IPS DF 19.7 (cell line): ENCODE measurements at regions not wholly inside any gene's neighbourhood (a gene's known extent, or its start where the extent isn't known, plus 50 kb on each side); places are given as distances from the start of the nearest gene placed in this dataset.
A peak's percentile ranks its signal among the peaks of the same experiment; 100 is the strongest.

Experiments
- DNase-seq: peaks from one replicate; pipeline ENCODE4 v3.0.0-alpha.2; 2013; ENCODE audit warnings: low read depth, low spot score

DNA sequence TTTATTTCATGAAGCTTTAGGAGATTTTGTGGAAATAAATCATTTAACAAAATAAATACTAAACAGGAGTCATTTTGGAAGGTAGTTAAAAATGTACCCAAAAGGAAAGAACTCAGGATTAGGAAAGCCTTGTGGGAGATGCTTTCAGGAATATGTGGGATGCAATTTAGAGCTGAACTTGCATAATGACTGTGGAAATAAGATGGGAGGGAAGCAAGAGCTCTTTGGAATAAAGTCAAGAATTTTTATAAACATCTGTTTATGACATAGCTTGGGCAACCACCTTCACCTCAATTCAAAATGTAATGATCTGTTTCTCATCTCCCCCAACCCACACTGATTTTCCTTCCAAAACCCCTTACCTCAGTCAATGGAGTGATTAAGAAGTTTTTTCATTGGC is 623.8 kb downstream of the FAT4 start:
- DNase-seq = no peak

DNA sequence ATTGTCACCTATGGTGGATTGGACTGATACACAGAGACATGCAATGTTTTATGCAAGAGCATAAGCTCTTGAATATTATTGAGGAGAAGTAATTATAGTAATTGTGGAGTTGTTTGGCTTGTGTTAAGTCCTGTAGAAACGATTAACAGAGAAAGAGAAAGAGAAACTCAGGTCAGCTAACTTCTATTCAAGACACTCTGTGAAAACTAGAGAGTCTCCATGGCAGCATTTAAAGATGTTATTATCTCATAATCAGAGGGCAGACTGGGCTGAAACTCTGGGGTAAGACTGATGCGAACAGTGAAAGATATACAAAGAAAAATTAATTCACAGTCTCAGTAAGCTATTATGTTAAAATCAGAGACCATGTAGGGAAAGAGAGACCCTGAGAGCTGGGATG is 625.7 kb downstream of the FAT4 start:
- DNase-seq = no peak

DNA sequence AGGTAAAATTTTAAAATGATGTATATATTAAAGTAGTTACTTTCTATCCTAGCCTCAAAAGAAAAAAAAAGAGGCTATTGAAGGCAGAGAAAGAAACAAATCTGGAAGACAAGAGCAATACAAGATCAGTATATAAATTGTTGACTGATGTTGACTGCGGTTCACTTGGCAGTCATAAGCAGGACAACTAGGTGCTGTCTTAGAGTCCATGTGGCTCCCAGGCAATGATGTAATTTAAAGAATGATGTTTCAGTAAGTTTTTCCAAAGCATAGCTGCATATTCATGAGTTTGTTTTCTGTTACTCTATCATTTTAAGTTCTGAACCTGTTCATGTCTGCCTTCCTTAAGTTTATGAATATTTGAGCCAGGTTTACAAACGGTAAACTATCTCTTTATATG is 630.2 kb downstream of the FAT4 start:
- DNase-seq = no peak

DNA sequence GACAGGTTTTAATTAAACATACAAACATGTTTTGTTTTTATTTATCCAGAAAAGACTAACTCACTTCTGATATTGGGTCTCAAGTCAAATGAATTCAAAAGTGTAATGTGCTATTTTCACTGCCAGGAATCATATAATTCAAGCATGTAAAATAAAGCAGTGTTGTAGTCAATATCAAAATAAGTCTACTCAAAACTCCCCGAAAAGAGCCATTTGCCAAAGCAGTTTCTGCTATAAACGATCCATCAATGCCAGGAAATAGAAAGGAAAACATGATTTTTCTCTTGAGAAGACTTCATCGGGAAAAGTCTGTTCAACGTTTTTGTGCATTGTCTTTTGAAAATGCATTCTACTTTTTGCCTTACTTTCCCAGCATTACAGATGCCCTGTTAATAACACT is 633.3 kb downstream of the FAT4 start:
- no peak for DNase-seq

DNA sequence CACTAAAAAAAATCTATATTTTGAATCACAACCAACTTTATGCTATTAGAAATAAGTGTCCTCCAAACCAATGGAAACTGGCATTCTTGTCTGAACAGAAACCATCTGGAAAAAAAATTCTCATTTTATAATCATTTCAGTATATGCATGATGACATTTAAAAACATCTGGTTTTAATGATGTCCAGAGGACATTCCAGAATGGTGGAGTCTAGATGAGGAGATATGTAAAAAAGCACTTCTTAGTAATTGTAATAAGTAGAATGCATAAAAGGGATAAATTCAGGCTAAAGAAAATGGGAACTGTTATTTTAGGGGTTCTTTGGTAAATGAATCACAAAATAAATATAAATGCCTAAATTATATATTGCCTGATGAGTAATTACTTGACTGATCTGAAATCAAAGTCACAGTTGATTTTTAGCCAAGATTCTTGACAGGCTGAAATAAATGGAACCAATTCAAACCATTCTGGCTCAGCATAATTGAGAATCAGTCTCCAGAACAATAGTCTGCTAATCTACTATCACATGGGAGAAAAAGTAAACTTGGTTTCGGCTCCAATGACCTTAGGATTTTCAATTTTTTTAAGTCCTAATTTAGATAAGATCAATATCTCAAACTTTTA is 636.6 kb downstream of the FAT4 start:
- DNase-seq = no peak

DNA sequence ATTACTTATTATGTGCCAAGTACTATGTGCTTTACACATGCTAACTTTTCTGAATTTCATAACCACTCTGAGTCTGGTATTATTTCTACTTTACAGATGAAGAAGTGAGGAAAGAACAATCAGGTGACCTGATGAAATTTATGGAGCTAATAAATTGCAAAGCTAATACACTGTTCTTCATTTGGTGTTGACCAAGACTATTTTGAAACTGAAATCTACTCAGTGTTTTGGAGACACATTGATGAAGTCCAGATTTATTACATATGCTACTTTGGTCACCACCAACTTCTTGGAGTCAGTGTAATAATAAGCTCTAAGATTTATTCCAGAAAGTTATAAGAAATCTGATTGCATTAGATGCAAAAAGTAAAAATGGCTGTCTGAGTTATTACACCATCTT is 637.9 kb downstream of the FAT4 start:
- DNase-seq = no peak

DNA sequence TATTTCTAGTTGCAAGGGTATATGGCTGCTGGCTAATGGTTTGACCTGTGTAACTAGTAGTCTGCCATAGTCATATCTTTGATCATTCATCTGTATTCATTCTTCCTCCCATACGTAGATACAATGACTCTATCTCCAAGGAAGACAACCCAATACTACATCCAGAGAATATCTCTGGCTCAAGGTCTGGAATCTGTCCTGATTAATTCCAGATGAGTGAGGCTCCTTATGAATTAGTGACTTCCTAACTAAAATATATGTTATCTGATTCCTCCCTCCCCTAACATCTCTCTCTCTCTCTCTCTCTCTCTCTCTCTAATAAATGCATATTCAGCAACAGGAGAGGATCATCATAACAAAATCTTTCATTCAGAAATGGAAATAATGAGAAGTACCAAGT is 641.5 kb downstream of the FAT4 start:
- no peak for DNase-seq

DNA sequence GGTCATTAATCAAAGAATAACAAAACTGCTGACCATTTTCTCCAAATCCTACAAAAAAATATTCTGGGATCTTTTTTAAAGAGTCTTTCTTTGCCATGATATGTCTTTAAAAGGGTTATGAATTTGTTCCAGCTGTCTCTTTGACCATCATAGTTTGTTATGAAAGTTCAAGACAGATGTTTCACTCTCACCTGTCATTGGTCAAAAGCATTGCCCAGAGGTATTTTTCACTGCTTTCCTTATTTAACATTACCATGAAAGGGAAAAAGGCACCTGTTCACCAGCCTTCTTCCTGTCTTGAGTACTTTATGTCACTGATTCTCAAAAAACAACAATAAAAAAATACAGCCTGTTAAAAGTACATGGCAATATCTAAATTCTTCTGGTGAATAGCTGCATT is 643.8 kb downstream of the FAT4 start:
- no peak for DNase-seq

DNA sequence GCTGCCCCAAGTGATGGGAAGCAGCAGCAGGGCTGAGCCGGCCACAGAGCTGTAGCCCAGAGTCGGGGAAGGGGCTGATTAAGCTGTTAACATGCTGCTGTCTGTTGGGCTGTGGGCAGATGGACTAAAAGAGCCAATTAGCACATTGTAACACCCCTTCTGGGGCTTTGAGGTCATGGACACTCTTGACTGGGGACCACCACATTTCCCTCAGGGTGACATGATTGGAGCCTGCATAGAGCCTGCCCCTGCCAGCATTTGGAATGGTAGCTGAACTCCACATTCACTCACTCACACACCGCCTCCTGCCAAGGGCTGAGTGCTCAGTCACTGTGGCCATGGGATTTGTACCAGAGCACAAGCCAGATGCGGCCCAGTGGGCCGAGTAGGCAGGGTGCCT is 646.9 kb downstream of the FAT4 start:
- DNase-seq = no peak

DNA sequence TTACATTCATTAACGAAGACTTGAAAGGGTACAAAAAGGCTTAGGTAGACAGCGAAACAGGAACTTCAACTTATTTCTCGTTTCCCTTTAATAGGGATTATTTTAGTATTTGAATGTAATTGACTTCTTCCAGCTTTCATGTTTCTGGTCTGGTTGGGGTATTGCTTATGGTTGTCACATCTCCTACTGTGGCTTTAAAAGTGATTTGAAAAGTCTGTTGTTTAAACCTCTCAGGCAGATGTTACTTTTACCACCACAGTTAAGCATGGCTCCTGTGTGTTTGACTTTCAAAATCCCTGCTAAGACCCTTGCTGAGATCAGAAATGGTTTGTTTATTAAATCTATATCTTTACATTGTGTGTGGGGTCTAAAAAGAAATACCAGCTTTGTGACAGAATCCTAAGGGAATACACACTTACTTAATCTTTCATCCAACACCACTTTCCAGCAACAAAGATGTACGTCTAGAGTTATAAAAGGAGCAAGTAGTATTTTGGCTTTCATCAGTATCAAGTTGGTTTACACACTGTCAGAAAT is 661.2 kb downstream of the FAT4 start:
- DNase-seq = no peak

DNA sequence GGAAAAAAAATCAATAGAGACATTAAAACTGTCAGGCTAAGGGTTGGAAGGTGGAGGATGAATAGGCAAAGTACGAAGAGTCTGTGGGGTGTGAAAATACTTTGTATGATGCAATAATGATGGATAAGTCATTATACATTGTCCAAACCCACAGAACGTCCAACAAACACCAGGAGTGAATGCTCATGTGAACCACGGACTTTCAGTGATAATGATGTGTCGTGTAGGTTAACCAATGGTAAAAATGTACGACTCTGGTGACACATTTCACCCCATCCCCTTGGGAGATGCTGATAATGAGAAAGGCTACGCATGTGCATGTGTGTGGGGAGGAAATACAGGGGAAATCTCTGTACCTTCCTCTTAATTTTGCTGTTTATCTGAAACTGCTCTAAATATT is 665.2 kb downstream of the FAT4 start:
- DNase-seq = no peak

DNA sequence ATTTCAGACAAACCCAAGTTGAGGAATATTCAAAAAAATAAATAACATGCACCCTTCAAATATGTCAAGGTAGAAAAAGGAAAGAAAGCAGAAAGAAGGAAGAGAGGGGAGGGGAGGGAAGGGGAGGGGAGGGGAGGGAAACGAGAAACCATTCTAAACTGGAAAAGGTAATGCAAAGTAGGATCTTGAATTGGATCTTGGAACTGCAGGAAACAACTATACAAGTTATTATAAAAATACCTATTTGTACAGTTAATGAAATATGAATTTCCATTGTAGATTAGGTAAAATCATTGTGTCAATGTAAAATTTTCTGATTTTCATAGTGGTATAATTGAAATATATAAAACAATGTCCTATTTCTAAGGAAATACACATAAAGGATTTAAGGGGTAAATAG is 668.4 kb downstream of the FAT4 start:
- DNase-seq = no peak

DNA sequence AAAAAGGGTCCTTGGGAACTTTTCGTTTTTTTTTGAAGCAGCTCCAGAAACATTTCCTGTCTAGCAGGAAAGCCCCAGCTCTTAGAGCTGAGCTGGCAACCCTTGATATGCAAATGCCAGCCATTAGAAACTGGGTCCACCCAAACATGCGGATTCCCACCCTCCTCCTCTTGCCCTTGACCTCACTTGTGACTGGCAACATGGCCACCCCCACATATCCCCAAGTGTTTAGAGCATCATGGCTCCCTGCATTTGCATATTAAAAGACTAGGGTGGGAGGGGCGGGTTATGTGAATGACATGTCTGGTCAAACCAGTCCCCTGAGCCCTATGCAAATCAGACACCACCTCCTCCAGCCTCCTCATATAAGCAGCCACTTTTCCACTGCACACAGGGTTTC is 671.1 kb downstream of the FAT4 start:
- DNase-seq = peak; percentile 94

DNA sequence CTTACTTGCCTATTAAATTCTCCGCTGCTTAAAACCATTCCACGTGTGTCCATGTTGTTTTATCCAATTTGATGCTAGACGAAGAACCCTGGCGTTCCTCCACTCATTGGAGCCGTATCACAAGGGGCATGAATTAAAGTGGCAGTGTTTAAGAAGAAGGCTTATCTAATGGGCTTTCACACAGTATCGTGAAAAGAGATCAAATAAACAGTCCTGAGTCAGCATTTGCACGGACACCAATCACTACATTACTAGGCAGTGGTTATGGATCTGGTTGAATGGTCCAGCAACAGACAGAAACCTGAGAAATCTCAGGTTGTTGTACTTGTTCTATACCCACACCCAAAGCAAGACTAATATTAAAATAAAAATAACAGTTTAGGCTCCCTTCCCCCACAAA is 671.6 kb downstream of the FAT4 start:
- no peak for DNase-seq

DNA sequence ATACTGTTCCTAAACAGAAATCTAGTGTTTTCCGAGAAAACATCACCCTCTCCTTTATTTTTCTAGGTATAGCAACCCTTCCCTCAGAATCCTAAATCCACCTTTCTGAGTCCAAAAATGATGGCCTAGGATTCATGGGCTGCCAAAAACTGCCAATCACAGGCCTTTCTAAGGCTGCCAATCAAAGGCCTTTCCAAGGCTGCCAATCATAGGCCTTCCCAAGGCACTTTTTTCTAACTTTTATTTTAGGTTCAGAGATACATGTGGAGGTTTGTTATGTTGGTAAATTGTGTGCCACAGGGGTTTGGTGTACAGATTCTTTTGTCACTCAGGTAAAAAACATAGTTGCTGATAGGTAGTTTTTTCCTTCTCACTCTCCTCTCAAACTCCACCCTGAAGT is 673.7 kb downstream of the FAT4 start:
- no peak for DNase-seq

DNA sequence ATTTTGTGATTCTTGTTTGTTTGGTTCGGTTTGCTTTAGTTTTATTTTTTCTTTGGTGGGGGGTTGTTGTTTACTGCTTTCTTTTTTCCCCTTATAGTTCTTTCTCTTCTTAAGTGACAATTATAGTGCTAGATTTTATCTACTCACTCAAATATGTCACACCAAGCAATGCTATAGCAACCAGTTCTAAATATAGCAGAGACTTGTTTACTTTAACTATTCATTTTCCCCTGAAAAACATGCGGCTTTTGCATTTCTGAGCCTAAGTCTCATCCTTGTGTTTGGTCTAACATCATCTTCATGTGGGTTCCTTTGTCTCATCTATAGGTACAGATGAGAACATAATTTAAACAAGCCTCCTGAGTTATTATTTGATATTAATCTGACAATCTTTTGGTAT is 676.6 kb downstream of the FAT4 start:
- no peak for DNase-seq

DNA sequence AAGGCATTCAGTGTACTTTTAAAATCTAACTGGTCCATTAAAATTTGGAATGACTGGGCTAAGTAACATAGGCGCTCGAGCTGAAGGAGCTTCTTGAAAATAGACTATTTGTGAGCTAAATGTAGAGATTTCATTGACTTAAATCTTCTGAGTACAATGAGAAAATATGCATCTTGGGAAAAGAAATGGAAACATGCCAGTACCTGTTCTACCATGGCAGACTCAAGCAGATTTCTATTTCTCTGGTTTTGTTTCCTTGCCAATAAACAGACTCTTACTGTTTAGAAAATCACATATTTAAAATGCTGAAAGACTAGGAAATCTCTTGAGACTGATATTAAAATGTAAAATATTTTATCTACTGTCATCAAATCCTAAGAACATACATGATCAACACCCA is 678.1 kb downstream of the FAT4 start:
- no peak for DNase-seq

DNA sequence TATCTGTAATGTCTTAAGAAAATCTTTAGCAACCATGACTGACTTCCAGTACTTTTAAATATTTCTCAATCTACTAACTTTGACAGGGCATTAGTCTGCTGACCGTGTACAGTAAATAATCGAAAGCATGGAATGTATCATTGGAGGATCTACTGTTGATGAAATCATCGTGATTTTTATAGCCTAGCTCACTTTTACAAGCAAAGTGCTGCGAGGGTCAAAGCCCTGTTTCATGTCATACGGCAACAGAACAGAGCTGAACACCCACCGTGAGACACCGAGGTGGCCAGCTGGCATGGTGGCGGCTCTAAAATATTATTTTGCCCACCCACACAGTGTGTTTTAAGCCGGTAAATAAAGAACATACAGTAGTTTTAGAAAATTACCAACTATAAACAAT is 679.3 kb downstream of the FAT4 start:
- DNase-seq = no peak

DNA sequence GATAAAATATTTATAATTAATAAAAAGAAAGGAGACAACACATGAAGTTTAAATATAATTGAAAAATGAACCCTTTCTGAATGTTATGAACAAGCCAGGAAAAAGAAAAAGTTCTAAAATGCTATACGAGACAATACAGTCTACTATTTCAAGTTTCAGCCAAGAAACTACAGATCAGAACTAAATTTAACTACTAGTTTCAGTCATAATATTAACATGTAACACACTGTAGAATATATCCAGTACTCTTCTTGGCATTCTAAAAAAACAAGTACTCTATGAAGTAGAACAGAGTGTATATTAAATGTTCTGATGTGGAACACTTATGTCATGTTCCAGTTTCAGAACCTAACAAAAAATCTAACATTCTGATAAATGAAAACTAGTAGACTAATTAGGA is 679.7 kb downstream of the FAT4 start:
- DNase-seq = no peak

DNA sequence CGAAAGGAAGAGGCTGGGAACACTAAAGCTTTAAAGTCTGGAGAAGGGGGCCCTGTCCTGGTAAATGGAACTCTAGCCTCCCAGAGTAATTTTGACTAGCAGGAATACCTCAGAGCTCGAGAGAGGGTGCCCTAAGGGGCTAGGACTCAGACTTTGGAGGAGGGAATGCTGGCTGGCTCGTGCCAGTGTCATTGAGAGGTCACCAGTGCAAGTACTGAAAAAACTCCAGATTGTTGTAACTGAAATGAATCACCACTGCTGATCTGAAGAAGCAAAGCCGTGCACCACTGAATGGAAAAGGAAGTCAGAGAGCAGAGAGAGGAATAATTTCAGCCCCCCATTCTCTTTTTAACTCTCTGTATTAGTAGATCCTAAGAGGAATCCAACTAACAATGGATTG is 690.2 kb downstream of the FAT4 start:
- DNase-seq = no peak

DNA sequence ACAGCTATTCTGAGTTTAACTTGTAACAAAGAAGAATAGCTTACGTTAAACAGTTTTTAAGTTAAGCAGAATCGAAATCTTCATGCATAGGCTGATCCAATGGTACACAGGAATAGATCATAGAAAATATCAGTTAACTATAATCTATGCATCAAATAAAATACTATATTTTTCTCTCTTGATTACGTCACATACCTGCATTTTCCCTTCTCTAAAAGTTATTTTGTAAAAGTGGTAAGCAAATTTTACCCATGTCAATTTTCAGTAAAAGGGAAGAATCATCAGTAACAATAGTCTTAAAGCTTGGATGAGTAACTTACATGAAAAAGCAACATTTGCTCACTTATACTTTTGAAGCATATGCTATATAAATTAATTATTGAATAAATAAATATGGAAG is 692.4 kb downstream of the FAT4 start:
- no peak for DNase-seq

DNA sequence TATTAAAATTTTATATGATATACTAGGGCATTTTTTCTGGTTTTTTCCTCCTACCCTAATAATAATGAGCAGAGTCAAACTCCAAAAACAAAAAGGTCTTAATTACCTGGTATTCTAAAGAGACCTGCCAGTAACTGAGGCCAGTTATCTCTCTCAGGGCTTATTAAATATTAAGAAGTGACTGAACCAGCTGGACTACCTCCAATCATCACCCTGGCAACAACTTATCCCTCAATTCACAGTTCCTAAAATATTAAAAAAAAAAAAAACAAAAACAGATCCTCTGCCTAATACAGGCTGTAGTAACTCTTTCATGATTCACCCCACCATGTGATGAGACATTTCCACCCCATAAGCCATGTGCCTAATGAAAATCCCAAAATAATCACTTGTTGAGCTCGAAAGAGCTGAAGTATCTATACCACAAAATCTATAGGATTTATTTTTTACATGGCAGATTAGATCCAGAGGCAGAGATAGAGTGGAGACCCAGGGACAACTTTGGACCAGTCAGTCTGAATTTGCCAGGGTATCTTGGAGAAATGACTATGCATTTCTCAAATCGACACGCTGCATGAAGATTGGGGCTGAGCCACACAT is 698.0 kb downstream of the FAT4 start:
- DNase-seq = no peak

DNA sequence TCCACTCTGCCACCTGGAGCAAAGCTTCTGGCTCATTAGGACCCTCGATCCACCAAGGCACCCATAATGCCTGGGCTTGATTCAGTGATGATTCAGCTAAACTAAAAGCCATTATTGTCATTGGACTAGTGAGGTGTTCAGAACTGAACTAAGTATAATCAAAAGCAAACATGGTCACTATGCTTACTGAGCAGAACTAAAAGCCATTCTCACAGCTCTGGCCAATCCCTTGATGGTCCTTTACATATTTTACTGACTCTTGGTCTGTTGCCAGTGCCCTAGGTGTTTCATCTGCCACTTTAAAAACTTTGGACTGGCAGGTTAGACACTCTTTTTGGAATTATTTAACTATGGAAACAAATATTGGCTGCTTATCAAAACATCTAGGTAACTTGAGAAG is 703.5 kb downstream of the FAT4 start:
- DNase-seq = no peak

DNA sequence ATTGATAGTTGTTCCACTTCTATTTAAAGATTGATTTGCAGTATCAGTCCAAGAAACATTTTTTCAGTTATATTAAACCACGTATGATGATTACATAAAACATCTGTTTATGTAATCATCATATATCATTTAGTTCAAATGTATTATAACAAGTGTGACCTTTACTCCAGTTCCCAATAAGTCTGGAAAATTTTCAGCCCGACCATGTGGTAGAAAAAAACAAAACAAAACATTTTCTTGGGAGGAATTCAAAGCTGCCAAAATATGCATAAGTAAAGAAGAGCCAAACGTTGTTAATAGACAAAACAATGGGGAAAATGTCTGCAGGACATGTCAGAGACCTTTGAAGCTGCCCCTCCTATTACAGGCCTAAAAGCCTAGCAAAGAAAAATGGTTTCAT is 709.1 kb downstream of the FAT4 start:
- no peak for DNase-seq
